ENCODE measurements at regions not wholly inside any gene's neighbourhood (a gene's known extent, or its start where the extent isn't known, plus 50 kb on each side); places are given as distances from the start of the nearest gene placed in this dataset.
"Not testable (repeated sequence)": the region's sequence is repeated elsewhere in the genome, so short reads cannot be mapped to it uniquely, and the experiment has no call there.

DNA sequence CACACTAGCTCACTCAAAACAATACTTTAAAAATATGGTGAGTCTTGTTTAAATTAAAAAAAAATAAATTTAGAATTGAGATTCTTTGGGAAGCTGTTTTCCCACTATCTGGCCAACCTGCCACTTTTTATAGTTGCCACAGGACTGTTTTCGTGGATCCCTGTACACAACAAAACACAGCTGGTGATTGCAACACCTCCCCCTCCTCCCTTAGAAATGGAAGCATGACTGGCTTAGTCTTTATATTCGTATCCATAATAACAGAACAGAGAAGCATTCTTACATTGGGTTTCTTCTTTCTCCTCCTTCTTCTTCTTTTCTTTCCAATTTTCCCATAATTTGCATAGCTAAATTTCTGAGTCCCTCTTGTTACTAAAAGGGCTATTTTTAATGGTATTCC is 79.5 kb upstream of the GJB6 start:
- no peak for DNase-seq

DNA sequence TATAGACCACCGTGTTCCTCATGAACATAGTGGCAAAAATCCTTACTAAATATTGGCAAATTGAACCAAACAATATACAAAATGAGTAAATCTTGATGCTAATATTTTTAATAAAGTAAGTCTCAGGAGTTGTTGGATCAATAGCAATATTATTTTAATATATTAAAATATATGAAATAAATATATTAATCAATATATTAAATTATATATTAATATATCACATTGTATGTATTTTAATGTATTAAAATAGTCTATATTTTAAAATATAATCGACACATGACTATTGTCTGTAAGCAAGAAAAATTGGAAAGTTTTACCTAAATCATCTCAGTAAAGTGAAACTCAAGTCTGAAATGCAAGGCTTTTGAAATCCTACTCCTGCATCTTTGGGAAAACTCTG is 78.9 kb upstream of the GJB6 start:
- no peak for DNase-seq

DNA sequence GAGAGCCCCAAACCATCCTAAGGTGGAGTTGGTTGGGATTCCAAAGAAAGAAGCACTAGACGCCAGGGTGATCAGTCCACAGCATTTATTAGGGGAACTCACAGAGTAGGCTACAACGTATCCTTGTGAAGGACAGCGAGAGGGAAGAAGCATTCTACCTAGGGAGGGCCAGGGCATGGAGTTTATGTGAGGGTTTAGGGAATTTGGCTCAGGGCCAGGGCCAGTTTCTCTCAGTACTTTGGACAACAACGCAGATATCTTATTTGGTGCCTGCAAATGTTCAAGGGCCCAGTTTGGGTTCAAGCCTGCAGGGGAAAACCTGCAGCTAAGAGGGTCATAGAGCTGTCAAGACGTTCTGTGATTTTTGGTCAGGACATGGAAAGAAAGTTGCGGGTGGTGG is 73.9 kb upstream of the GJB6 start:
- DNase-seq = no peak

DNA sequence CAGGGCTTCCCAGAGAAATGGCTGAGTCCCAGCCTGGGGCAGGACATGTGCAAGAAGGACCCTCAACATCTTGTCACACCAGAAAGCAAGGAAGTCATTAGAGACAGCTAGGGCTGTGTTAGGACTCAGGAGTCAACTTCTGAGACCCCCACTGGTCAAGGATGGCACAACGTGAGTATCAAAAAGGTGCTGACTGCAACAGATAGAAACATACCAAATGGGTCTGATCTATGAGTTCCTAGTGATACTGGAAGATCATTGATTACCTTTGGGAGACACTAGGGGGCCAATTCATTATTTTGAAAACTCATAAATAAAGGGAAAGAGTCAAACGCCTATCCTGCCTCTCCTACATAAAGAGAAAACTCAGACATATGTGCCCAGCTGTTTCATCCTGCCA is 73.5 kb upstream of the GJB6 start:
- no peak for DNase-seq

DNA sequence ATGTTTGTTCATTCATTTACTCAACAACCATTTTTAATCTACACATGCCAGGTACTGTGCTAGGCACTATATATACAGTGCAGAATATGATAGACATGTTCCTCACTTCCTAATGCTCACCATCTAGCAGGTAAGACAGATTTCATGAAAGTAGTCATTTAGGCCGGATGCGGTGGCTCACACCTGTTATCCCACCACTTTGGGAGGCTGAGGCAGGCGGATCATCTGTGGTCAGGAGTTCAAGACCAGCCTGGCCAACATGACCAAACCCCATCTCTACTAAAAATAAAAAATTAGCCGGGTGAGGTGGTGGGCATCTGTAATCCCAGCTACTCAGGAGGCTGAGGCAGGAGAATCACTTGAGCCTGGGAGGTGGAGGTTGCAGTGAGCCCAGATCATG is 71.9 kb upstream of the GJB6 start:
- not testable (repeated sequence) for DNase-seq

DNA sequence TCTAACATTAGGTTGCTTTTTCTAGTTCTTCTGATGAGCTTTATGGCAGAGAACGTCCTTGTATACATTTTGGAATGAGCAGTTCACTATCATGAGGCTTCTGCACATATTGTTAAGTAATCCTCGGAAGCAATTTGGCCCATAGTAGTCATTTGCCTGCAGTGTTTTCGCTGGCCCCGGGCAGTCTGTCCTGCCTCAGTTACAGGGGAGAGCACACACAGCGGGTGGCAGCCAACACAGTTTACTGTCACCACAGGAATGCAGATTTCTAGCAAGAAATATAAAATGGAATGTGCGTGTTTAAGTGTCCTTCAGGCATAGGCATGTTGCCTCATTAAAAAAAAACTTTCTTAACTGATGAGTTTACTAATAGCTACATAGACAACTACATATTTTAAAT is 71.5 kb upstream of the GJB6 start:
- DNase-seq = no peak

DNA sequence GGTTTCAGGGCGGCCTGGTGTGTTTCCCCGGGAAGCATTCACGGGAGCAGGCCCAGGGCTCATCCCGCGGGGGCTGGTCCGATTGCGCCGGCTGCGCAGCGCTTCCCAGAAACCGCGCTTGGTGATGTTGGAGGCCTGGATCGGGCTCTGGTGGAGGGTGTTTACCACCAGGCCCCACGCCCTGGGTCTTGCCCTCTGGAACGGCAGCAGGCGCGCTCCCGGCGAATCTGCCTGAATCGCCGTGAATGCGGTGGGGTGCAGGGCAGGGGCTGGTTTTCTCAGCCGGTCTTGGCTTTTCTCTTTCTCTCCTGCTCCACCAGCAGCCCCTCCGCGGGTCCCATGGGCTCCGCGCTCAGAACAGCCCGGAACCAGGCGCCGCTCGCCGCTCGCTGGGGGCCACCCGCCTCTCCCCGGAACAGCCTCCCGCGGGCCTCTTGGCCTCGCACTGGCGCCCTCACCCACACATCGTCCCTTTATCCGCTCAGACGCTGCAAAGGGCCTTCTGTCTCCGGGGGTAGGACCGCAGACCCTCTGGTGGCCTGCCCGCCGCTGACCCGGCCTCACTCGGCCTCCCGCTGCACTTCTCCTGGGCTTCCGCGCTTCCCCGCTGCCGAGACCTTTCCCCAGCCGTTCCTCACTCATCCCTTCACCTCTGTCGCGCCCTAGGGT is 69.4 kb upstream of the GJB6 start:
- peak; percentile 28 for DNase-seq

DNA sequence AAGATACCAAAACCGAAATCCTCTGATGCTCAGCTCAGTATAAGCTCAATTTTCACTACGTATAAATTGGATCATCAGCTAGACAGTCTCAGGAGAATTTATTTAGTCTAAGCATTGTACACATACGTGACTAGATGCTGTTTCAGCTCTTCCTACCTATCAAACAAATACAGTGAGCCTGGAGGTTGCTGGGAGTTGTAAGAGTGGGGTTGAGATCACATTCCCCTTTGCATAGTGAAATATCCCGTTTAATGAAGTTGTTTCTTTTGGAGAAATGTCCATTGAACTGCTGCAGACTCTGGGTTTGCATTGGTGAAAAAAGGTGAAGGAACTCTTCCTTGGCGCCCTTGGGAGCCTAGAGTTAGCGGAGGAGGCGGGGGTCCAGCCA is 68.9 kb upstream of the GJB6 start:
- DNase-seq = no peak

DNA sequence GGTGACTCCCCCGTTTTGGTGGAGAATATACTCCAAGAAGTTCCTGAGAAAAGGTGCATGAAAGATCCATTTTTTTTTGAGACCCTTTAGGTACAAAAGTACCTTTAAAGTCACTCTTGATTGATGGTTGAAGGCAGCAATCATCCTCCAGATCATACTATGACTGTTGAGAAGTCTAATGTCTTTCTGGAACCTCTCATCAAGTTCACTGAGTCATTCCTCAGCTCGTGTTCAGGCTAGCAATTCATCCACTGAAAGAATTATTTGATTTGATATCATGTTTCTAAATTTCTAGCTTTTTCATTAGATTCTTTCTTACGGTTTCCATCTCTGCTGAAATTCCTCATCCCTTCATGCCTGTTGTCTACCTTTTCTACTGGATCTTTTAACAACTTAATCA is 65.1 kb upstream of the GJB6 start:
- DNase-seq = no peak

DNA sequence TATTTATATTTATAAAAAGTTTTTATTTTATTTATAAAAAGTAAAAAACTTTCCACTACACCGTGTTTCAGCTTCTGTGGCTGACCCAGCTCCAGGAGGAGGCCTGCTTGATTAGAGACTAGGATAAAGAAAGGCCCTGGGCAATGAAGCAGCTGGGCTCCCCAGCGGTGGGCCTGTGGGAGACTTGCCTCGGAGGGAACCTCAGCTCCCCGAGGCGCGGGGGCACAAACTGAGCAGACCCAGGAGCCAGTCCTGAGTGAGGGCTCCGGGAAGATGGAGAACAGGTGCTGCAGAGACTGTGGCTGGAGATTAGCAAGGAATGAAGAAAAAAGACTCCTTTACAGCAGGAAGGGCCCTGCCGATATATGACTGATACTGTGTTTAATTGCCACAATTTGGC is 63.8 kb upstream of the GJB6 start:
- no peak for DNase-seq

DNA sequence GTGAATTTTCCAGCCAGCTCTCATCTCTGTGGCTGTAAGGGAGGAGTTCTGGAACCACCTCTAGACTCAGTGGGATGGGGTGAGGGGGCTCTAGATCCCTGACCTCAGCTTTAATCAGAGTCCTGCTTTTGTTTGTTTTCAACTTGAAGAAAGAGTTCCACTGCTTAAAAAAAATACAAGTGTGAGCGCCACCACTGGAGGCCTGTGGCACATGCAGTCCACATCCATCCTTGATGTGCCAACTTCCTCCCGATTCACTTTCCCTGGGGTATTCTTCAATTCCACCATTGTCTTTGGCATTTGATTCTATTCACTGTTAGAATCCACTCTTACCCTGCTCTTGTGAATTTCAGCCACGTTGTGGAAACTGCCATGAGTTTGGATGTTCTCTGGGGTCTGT is 62.4 kb upstream of the GJB6 start:
- no peak for DNase-seq

DNA sequence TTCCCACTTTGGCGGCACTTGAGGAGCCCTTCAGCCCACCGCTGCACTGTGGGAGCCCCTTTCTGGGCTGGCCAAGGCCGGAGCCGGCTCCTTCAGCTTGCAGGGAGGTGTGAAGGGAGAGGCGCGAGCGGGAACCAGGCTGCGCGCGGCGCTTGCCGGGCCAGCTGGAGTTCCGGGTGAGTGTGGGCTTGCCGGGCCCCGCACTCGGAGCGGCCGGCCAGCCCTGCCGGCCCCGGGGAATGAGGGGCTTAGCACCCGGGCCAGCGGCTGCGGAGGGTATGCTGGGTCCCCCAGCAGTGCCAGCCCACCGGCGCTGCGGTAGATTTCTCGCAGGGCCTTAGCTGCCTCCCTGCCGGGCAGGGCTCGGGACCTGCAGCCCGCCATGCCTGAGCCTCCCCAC is 60.2 kb upstream of the GJB6 start:
- not testable (repeated sequence) for DNase-seq

DNA sequence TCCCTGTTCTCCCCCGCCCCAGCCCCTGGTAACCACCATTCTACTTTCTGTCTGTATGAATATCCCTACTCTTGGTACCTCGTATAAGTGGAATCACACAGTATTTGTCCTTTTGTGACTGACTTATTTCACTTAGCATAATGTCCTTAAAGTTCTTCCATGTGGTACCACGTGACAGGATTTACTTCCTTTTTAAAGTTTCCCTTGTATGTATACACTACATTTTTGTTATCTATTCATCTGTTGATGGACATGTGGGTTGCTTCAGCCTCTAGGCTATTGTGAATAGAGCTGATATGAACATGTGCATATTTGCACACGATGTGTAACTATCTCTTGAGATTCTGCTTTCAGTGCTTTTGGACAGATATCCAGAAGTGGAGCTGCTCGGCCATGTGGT is 59.6 kb upstream of the GJB6 start:
- no peak for DNase-seq

DNA sequence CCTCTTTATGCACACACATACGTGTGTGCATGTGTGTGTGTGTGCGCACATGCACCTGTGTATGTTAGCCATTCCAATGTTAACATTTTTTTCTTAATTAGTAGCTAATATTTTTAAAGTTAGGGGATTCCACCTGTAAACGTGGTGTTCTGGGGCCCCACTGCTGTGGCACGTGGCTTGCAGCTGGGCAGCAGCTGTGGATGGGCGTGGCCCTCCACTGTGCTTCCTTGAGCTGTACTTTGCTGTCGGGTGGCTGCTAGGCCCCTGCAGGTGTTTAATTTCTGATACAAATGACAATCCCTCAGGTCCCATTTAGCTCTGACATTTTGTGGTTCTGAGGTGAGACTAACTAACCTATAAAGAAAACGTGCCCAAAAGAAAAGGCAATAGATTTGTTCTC is 58.9 kb upstream of the GJB6 start:
- no peak for DNase-seq

DNA sequence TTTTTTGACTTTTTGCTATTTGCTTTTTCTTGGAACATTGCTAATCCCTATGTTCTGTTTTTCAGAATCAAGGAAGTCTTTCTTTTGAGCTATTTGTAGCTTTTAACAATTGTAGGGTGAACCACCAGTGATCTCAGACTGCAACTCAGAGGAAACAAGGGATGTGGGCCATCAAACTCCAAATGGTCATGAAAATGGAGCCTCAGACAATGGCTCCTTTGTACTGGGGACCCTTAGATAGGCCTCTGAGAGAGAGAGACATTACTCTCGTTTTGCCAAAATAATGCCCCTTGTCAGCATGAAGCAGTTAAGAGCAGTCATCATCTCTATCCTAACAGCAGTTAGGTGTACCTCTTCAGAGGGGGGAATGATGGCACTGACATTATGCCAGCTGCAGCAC is 56.4 kb upstream of the GJB6 start:
- DNase-seq = no peak

DNA sequence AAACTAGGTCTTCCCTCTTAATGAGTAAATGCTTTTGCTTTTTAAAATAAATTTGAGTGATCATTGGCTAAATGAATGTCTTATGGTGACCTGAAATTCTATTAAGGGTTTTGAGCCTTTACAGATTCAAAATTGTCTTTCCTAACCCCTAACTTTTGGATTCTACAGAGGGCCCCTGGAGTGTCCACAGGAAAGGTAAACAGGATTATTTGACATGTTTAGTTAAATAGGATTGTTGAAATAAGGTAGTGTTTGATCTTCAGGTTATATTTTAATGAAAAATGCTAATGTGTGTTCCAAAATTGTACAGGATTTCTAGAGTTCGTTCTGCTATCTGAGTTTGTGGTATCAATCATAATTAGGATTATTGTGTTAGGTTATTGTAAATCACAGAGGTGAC is 55.9 kb upstream of the GJB6 start:
- no peak for DNase-seq

DNA sequence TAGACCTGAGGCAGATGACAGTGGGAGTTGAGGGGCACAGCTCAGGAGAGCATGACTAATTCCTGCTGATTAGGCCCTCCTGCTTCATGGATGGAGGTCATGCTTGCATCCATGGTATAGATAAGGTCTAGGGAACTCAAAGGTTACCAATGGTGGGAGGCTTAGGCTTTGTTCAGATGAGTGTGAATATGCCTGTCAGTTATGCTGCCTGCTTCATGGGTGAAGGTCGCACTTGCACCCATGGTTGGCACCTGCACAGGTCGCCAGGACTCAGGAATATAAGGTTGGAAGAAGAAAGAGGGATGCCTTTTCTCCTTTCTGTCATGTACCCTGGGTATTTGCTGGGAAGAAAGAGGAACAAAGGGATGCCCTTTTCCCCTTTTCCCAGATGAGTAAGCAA is 53.4 kb upstream of the GJB6 start:
- no peak for DNase-seq

Data from renal pelvis (tissue), 1 donor.